A549 (cell line): ENCODE measurements at regions not wholly inside any gene's neighbourhood (a gene's known extent, or its start where the extent isn't known, plus 50 kb on each side); places are given as distances from the start of the nearest gene placed in this dataset.

Experiments
- ATAC-seq, 2 experiments: fragments of 200-7000 bp in 1 of 2; fragments of >200 bp in 1 of 2; cut with Nextera tagmentation in 1 of 2; cut with Tn5 transposase in 1 of 2; 3 replicates each; pipeline versions ENCODE4 v1.8.0 to v1.9.1; 2018 to 2020; ENCODE audit warnings: mild to moderate bottlenecking in 1 of 2, moderate library complexity in 1 of 2
- CTCF ChIA-PET: fragments of 300-600 bp; sonication (Branson Sonifier 250); formaldehyde crosslinking; extraction: SDS; loops from one replicate; lab custom pipeline; 2021; ENCODE audit warnings: antibody characterized with exemption, inconsistent platforms; lab: Yijun Ruan, JAX
- POLR2A ChIA-PET: fragments of 350-600 bp; formaldehyde crosslinking; extraction: SDS; loops from one replicate; lab custom pipeline; 2021; ENCODE audit warnings: antibody characterized with exemption, inconsistent platforms; lab: Yijun Ruan, JAX
- DNase-seq, 2 experiments: peaks; one replicate each; pipeline versions ENCODE4 v3.0.0 to v3.0.0-alpha.2; 2011 to 2016; ENCODE audit warnings: low read depth in 1 of 2, low spot score in 1 of 2
- FAIRE-seq: peaks from 2 replicates; lab custom pipeline; 2011; peaks lifted over from hg19 to GRCh38; lab: Jason Lieb, UNC
- H3K27ac ChIP-seq, 2 experiments: fragments of >200 bp; sonication (Bioruptor Twin); formaldehyde crosslinking; 3 replicates each; pipeline ENCODE4 v1.5.1; 2016 to 2017
- H3K4me1 ChIP-seq: fragments of >200 bp; sonication (Bioruptor Twin); formaldehyde crosslinking; 3 replicates; pipeline ENCODE4 v1.6.1; 2016
- H3K4me2 ChIP-seq: fragments of >200 bp; sonication (Bioruptor Twin); formaldehyde crosslinking; 3 replicates; pipeline ENCODE4 v1.6.1; 2016
- H3K4me3 ChIP-seq: fragments of >200 bp; sonication (Bioruptor Twin); formaldehyde crosslinking; 3 replicates; pipeline ENCODE4 v1.5.1; 2016
- H3K9me3 ChIP-seq: fragments of >200 bp; sonication (Bioruptor Twin); formaldehyde crosslinking; 3 replicates; pipeline ENCODE4 v1.6.1; 2016
- BHLHE40 ChIP-seq: IDR thresholded peaks from 2 replicates; pipeline ENCODE4 v1.6.1; 2012; ENCODE audit warnings: low read depth, low read length, inconsistent platforms
- CEBPB ChIP-seq, 2 experiments: fragments of >200 bp in 1 of 2; sonication (Bioruptor Twin) in 1 of 2; formaldehyde crosslinking in 1 of 2; IDR thresholded peaks; 2 replicates each; pipeline ENCODE4 v1.6.1; 2012 to 2016
- CHD2 ChIP-seq: fragments of 150-350 bp; IDR thresholded peaks from 2 replicates; pipeline ENCODE4 v1.6.1; 2014; ENCODE audit warnings: low read length; ENCODE audit not compliant: partially characterized antibody
- EP300 ChIP-seq, 2 experiments: fragments of >200 bp; sonication (Bioruptor Twin); formaldehyde crosslinking; IDR thresholded peaks; 2 replicates in 1 of 2; 3 replicates in 1 of 2; pipeline ENCODE4 v1.6.1; 2016 to 2017
- ESRRA ChIP-seq: fragments of 150-350 bp; IDR thresholded peaks from 2 replicates; pipeline ENCODE4 v1.6.1; 2014; ENCODE audit warnings: mild to moderate bottlenecking, low read length, borderline replicate concordance
- FOSB ChIP-seq: fragments of 250-450 bp; sonication (Bioruptor Pico); IDR thresholded peaks from 2 replicates; pipeline ENCODE4 v1.5.0; 2020; ENCODE audit warnings: mild to moderate bottlenecking, moderate library complexity
- FOSL2 ChIP-seq, 2 experiments: fragments of 450-650 bp in 1 of 2; fragments of >200 bp in 1 of 2; sonication (Bioruptor Twin) in 1 of 2; formaldehyde crosslinking; IDR thresholded peaks; 2 replicates each; pipeline versions ENCODE4 v1.5.0 to v1.6.1; 2016 to 2020; ENCODE audit warnings: mild to moderate bottlenecking in 1 of 2, moderate library complexity in 1 of 2
- FOXS1 ChIP-seq: fragments of 250-450 bp; sonication (Bioruptor Pico); IDR thresholded peaks from 2 replicates; pipeline ENCODE4 v1.5.0; 2020; ENCODE audit warnings: mild to moderate bottlenecking, moderate library complexity
- GATA3 ChIP-seq: IDR thresholded peaks from 2 replicates; pipeline ENCODE4 v1.6.1; 2012; ENCODE audit warnings: borderline replicate concordance
- HOXB13 ChIP-seq: fragments of 250-450 bp; sonication (Bioruptor Pico); IDR thresholded peaks from 2 replicates; pipeline ENCODE4 v1.5.0; 2020; ENCODE audit warnings: low read depth, mild to moderate bottlenecking, moderate library complexity
- HOXB5 ChIP-seq: fragments of 250-450 bp; sonication (Bioruptor Pico); IDR thresholded peaks from 2 replicates; pipeline ENCODE4 v1.5.0; 2020; ENCODE audit warnings: mild to moderate bottlenecking, moderate library complexity
- JUN ChIP-seq, 2 experiments: fragments of >200 bp; sonication (Bioruptor Twin); formaldehyde crosslinking; IDR thresholded peaks; 2 replicates in 1 of 2; 3 replicates in 1 of 2; pipeline ENCODE4 v1.6.1; 2016 to 2017
- JUNB ChIP-seq: fragments of >200 bp; sonication (Bioruptor Twin); formaldehyde crosslinking; IDR thresholded peaks from 2 replicates; pipeline ENCODE4 v1.6.1; 2016
- KDM1A ChIP-seq: fragments of 200-600 bp; sonication (generic); IDR thresholded peaks from 2 replicates; pipeline ENCODE4 v1.6.1; 2016; ENCODE audit warnings: low read depth, mild to moderate bottlenecking
- MAFK ChIP-seq: fragments of 450-650 bp; IDR thresholded peaks from 2 replicates; pipeline ENCODE4 v1.6.1; 2014; ENCODE audit not compliant: partially characterized antibody
- RAD21 ChIP-seq, 2 experiments: fragments of >200 bp in 1 of 2; sonication (Bioruptor Twin) in 1 of 2; formaldehyde crosslinking in 1 of 2; IDR thresholded peaks in 1 of 2; conservative IDR thresholded peaks in 1 of 2; 2 replicates in 1 of 2; 3 replicates in 1 of 2; pipeline ENCODE4 v1.6.1; 2012 to 2018; ENCODE audit warnings: inconsistent platforms in 1 of 2
- RARB ChIP-seq: fragments of 250-450 bp; sonication (Bioruptor Pico); IDR thresholded peaks from 2 replicates; pipeline ENCODE4 v1.8.0; 2021; ENCODE audit warnings: mild to moderate bottlenecking, moderate library complexity
- SMC3 ChIP-seq: fragments of >200 bp; sonication (Bioruptor Twin); formaldehyde crosslinking; IDR thresholded peaks from 3 replicates; pipeline ENCODE4 v1.6.1; 2018; ENCODE audit warnings: inconsistent platforms
- TFCP2L1 ChIP-seq: fragments of 250-450 bp; sonication (Bioruptor Pico); IDR thresholded peaks from 2 replicates; pipeline ENCODE4 v1.5.0; 2021; ENCODE audit warnings: mild to moderate bottlenecking
- ZFP36 ChIP-seq: fragments of 450-650 bp; IDR thresholded peaks from 2 replicates; pipeline ENCODE4 v1.6.1; 2014; ENCODE audit warnings: borderline replicate concordance; ENCODE audit not compliant: partially characterized antibody
- ZNF302 ChIP-seq: fragments of 250-450 bp; sonication (Bioruptor Pico); IDR thresholded peaks from 2 replicates; pipeline ENCODE4 v1.9.0; 2021; ENCODE audit warnings: inconsistent platforms, mild to moderate bottlenecking, moderate library complexity
- ZSCAN20 ChIP-seq: fragments of 250-450 bp; sonication (Bioruptor Pico); IDR thresholded peaks from 2 replicates; pipeline ENCODE4 v1.8.0; 2022; ENCODE audit warnings: mild to moderate bottlenecking, moderate library complexity
- WGBS: methylation state at CpG from one replicate; pipeline ENCODE4 v1.1.6; 2017; ENCODE audit errors: missing lambda C conversion rate; 5-methylcytosine and 5-hydroxymethylcytosine counted together
- TF ChIP-seq, protein P1 (sequence below): fragments of 250-450 bp; sonication (Bioruptor Pico); IDR thresholded peaks from 2 replicates; pipeline ENCODE4 v1.5.0; 2021; ENCODE audit warnings: mild to moderate bottlenecking, moderate library complexity, borderline replicate concordance
- TF ChIP-seq, protein P2 (sequence below): fragments of >200 bp; sonication (Bioruptor Twin); formaldehyde crosslinking; IDR thresholded peaks from 2 replicates; pipeline ENCODE4 v1.6.1; 2016
- TF ChIP-seq, protein P3 (sequence below): IDR thresholded peaks from 2 replicates; pipeline ENCODE4 v1.6.1; 2012
- TF ChIP-seq, protein P4 (sequence below): fragments of 150-350 bp; IDR thresholded peaks from 2 replicates; pipeline ENCODE4 v1.6.1; 2014; ENCODE audit warnings: low read depth, mild to moderate bottlenecking, low read length
- TF ChIP-seq, protein P5 (sequence below): fragments of >200 bp; sonication (Bioruptor Twin); formaldehyde crosslinking; IDR thresholded peaks from 3 replicates; pipeline ENCODE4 v1.6.1; 2016
- TF ChIP-seq, protein P6 (sequence below): IDR thresholded peaks from 2 replicates; pipeline ENCODE4 v1.6.1; 2012

DNA sequence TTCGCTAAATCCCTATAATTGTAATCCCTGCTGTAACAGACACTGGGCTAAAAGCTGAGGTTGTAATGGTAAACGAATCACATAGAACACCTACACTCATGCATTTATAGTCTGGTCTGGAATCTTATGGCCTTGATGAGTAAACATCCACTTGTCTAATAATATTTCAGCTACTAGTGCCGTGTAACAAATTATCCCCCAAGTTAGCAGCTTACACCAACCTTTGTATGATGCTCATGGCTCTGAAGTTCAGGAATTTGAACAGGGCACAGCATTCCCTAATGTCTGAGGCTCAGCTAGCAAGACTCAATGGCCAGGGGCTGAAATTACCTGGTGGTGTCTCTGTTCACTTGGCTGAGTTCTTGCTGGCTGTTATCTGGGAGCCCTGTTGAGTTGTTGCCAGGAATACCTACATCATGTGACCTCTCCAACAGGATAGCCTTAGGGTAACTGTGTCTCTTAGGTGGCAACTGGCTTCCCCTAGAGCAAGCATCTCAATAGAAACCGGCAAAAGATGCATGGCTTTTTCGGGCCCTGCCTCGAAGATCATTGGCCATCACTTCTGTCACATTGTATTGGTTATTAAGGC is 100.9 kb upstream of the TMEM170B start:
- no peak overlapping the region for H3K4me2 ChIP-seq
- peaks cover 5% of the 10 kb centered on the region for H3K9me3 ChIP-seq
- ChIA-PET CTCF (interaction anchor here (6.0 kb wide), 1 partner anchor 59 kb away, joined by 33 read pairs; no protein-coding TSS in a partner anchor), POLR2A (no interaction called here)
- WGBS: 93% methylated on average over 6 of the region's 6 CpGs
- no peak for FAIRE-seq
- no peak overlapping the region for H3K4me3 ChIP-seq
- TF ChIP-seq JUN (IDR thresholded peaks at IDR 0.05) (no peak), KDM1A (no peak), HOXB5 (no peak), TFCP2L1 (CRISPR knock-in tag) (no peak), FOSB (CRISPR knock-in tag) (no peak), BHLHE40 (no peak), ESRRA (no peak), RAD21 (conservative IDR thresholded peaks at IDR 0.05 in 1 of 2, IDR thresholded peaks at IDR 0.05 in 1 of 2) (no peak), ZSCAN20 (CRISPR knock-in tag) (no peak)
- TF ChIP-seq, protein P1, sequence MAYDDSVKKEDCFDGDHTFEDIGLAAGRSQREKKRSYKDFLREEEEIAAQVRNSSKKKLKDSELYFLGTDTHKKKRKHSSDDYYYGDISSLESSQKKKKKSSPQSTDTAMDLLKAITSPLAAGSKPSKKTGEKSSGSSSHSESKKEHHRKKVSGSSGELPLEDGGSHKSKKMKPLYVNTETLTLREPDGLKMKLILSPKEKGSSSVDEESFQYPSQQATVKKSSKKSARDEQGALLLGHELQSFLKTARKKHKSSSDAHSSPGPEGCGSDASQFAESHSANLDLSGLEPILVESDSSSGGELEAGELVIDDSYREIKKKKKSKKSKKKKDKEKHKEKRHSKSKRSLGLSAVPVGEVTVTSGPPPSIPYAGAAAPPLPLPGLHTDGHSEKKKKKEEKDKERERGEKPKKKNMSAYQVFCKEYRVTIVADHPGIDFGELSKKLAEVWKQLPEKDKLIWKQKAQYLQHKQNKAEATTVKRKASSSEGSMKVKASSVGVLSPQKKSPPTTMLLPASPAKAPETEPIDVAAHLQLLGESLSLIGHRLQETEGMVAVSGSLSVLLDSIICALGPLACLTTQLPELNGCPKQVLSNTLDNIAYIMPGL (CRISPR knock-in tag): no peak
- TF ChIP-seq, protein P2, sequence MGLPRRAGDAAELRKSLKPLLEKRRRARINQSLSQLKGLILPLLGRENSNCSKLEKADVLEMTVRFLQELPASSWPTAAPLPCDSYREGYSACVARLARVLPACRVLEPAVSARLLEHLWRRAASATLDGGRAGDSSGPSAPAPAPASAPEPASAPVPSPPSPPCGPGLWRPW: no peak
- TF ChIP-seq, protein P3, sequence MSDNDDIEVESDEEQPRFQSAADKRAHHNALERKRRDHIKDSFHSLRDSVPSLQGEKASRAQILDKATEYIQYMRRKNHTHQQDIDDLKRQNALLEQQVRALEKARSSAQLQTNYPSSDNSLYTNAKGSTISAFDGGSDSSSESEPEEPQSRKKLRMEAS: no peak
- TF ChIP-seq, protein P4, sequence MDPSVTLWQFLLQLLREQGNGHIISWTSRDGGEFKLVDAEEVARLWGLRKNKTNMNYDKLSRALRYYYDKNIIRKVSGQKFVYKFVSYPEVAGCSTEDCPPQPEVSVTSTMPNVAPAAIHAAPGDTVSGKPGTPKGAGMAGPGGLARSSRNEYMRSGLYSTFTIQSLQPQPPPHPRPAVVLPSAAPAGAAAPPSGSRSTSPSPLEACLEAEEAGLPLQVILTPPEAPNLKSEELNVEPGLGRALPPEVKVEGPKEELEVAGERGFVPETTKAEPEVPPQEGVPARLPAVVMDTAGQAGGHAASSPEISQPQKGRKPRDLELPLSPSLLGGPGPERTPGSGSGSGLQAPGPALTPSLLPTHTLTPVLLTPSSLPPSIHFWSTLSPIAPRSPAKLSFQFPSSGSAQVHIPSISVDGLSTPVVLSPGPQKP: no peak
- no peak for ATAC-seq
- no peak for DNase-seq
- peak overlapping the region; percentile 89 to 92; a peak in 5 of 6 replicates for H3K27ac ChIP-seq
- peaks cover 48% of the 10 kb centered on the region for H3K4me1 ChIP-seq

DNA sequence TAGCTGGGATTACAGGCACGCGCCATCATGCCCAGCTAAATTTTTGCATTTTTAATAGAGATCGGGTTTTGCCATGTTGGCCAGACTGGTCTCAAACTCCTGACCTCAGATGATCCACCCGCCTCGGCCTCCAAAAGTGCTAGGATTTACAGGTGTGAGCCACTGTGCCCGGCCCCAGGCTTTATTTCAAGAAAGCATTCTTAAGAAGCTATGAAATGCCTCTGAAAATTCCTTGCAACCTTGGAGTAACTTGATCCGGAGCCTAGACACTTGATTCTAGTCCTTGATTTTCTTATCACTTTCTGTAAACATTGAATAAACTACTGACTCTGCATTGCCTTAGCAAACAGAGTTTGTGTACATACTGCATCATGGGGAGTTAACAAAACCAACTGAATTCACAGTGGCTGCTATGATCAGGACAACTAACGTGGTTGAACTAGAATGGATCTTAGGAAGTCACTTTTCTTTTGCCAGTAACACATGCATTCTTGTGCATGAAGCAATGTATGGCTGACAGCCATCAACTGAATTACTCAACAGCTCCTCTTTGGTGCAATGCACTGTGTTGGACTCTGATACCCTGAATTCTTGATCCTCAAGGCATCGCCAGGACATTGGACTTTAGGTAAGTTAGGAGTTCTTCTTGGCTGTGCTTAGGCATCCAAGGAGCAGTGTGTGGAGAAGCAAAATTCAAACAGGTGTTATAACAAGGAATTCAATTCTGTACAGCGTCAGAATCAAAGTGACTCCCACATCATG is 102.8 kb upstream of the TMEM170B start:
- FAIRE-seq (peak; percentile 95), DNase-seq (peak; percentile 63 to 95), ATAC-seq (peak; percentile 93 to 95)
- Histone ChIP-seq H3K27ac (peak overlapping the region; percentile 89 to 92), H3K4me1 (peaks cover 58% of the 10 kb centered on the region), H3K4me3 (no peak overlapping the region), H3K9me3 (peaks cover 5% of the 10 kb centered on the region), H3K4me2 (peak overlapping the region; percentile 72)
- ChIA-PET CTCF (interaction anchor here (1.0 to 6.0 kb wide), 2 partner anchors 10 to 61 kb away, joined by 6 to 33 read pairs; no protein-coding TSS in a partner anchor), POLR2A (interaction anchor here (1.0 to 3.6 kb wide), 3 partner anchors 118 to 217 kb away, joined by 3 to 25 read pairs (median 6); partner anchors contain the start of gene NEDD9)
- 8% methylated on average over 10 of the region's 10 CpGs for WGBS
- peak; percentile 97 for TF ChIP-seq CEBPB (IDR thresholded peaks at IDR 0.05)
- no peak for TF ChIP-seq CHD2
- peak; percentile 71; the same call in 1 of the 2 replicates for TF ChIP-seq FOXS1 (CRISPR knock-in tag)
- TF ChIP-seq HOXB5: peak; percentile 79; the same call in 1 of the 2 replicates
- TF ChIP-seq TFCP2L1 (CRISPR knock-in tag): no peak
- peak; percentile 91 for TF ChIP-seq MAFK
- TF ChIP-seq GATA3: peak; percentile 98
- TF ChIP-seq, protein P3: peak; percentile 91
- TF ChIP-seq EP300 (IDR thresholded peaks at IDR 0.05): peak; percentile 93 to 98; a peak in 4 of 5 replicates
- peak; percentile 95 for TF ChIP-seq JUNB
- TF ChIP-seq, protein P2: peak; percentile 85
- TF ChIP-seq RAD21 (conservative IDR thresholded peaks at IDR 0.05 in 1 of 2, IDR thresholded peaks at IDR 0.05 in 1 of 2): peak; percentile 30 to 72
- TF ChIP-seq, protein P5, sequence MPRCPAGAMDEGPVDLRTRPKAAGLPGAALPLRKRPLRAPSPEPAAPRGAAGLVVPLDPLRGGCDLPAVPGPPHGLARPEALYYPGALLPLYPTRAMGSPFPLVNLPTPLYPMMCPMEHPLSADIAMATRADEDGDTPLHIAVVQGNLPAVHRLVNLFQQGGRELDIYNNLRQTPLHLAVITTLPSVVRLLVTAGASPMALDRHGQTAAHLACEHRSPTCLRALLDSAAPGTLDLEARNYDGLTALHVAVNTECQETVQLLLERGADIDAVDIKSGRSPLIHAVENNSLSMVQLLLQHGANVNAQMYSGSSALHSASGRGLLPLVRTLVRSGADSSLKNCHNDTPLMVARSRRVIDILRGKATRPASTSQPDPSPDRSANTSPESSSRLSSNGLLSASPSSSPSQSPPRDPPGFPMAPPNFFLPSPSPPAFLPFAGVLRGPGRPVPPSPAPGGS: peak; percentile 92; the same call in 2 of the 3 replicates
- TF ChIP-seq ZNF302 (CRISPR knock-in tag): no peak
- TF ChIP-seq FOSB (CRISPR knock-in tag): no peak
- peak; percentile 96 to 98 for TF ChIP-seq JUN (IDR thresholded peaks at IDR 0.05)
- TF ChIP-seq, protein P6, sequence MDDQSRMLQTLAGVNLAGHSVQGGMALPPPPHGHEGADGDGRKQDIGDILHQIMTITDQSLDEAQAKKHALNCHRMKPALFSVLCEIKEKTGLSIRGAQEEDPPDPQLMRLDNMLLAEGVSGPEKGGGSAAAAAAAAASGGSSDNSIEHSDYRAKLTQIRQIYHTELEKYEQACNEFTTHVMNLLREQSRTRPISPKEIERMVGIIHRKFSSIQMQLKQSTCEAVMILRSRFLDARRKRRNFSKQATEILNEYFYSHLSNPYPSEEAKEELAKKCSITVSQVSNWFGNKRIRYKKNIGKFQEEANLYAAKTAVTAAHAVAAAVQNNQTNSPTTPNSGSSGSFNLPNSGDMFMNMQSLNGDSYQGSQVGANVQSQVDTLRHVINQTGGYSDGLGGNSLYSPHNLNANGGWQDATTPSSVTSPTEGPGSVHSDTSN: peak; percentile 59; the same call in 1 of the 2 replicates
- TF ChIP-seq ZFP36: peak; percentile 34
- peak; percentile 73; the same call in 1 of the 2 replicates for TF ChIP-seq HOXB13
- peak; percentile 60 for TF ChIP-seq SMC3
- peak; percentile 40; the same call in 1 of the 2 replicates for TF ChIP-seq RARB (CRISPR knock-in tag)
- TF ChIP-seq FOSL2 (IDR thresholded peaks at IDR 0.05): peak; percentile 64
- peak; percentile 89 for TF ChIP-seq FOSL2 (CRISPR knock-in tag; IDR thresholded peaks at IDR 0.05)
